ENCODE measurements at regions not wholly inside any gene's neighbourhood (a gene's known extent, or its start where the extent isn't known, plus 50 kb on each side); places are given as distances from the start of the nearest gene placed in this dataset.

DNA sequence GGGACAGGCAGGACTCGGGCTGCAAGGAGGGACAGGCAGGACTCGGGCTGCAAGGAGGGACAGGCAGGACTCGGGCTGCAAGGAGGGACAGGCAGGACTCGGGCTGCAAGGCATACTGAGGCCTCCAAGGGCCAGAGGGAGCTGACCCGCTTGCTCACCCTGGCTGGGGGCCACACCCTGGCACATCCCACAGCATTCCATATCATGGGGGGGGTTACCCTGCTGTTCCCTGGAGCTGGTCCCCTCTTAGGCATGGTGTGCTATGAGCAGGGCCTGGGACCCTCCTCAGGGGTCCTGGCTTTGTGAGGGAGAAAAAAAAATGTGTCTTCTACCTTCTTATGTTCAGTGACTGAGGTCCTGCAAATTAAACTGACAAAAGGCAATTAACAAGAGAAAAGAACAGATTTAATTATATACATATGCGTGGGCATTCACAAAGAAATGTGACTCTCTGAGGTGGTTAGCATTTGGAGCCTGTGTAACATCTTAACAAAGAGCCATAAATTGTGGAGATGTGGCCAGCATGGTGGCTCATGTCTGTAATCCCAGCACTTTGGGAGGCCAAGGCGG is 97.6 kb upstream of the ALDH1A3 start:
- 78 to 94% (median 81%) methylated on average over 3 to 7 of the region's 7 CpGs for WGBS, 3 donors
- Histone ChIP-seq H3K9me3 (no peaks in the 10 kb centered on the region), H3K36me3 (ENCODE audit: insufficient read depth in 1 of 2, low read depth in 1 of 2) (no peaks in the 10 kb centered on the region), H3K27me3 (ENCODE audit: insufficient read depth in 3 of 3, low read length in 2 of 3) (peaks cover 0 to 7% (median 1%) of the 10 kb centered on the region in 3 donors), H3K4me3 (no peak overlapping the region), H3K4me1 (no peaks in the 10 kb centered on the region), H3K27ac (no peak overlapping the region)
- intact Hi-C loops (cut with DNase I), result no loop called here
- TF ChIP-seq, protein P1, sequence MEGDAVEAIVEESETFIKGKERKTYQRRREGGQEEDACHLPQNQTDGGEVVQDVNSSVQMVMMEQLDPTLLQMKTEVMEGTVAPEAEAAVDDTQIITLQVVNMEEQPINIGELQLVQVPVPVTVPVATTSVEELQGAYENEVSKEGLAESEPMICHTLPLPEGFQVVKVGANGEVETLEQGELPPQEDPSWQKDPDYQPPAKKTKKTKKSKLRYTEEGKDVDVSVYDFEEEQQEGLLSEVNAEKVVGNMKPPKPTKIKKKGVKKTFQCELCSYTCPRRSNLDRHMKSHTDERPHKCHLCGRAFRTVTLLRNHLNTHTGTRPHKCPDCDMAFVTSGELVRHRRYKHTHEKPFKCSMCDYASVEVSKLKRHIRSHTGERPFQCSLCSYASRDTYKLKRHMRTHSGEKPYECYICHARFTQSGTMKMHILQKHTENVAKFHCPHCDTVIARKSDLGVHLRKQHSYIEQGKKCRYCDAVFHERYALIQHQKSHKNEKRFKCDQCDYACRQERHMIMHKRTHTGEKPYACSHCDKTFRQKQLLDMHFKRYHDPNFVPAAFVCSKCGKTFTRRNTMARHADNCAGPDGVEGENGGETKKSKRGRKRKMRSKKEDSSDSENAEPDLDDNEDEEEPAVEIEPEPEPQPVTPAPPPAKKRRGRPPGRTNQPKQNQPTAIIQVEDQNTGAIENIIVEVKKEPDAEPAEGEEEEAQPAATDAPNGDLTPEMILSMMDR (IDR thresholded peaks at IDR 0.05), result no peak
- ATAC-seq (no peak), DNase-seq (no peak)

DNA sequence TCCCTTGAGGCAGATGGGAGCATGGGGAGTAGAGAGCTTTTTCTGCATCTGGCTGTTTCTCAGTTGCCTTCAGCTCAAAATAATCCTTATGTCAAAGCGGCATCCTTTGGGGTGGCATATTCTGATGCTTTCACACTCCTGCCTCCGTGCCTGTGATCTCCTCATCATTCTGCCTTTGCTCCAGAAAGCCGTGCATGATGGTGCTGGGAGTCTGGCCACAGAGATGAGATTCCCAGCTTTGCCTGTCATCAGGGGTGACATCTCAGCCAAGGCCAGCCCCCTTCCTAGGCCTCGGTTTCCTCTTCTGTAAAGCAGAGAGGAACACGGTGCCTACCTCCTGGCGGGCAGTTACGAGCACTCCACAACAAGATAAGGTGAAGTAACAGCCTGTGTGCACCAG is 96.3 kb upstream of the ALDH1A3 start:
- DNase-seq (no peak), ATAC-seq (no peak)
- Histone ChIP-seq H3K36me3 (ENCODE audit: insufficient read depth in 1 of 2, low read depth in 1 of 2) (no peaks in the 10 kb centered on the region), H3K27me3 (ENCODE audit: insufficient read depth in 3 of 3, low read length in 2 of 3) (peaks cover 0 to 5% (median 1%) of the 10 kb centered on the region in 3 donors), H3K4me3 (no peak overlapping the region), H3K4me1 (no peaks in the 10 kb centered on the region), H3K27ac (no peak overlapping the region), H3K9me3 (no peaks in the 10 kb centered on the region)
- TF ChIP-seq, protein P1 (IDR thresholded peaks at IDR 0.05), result no peak
- WGBS, 3 donors, result 81 to 89% (median 87%) methylated on average over 7 of the region's 7 CpGs
- intact Hi-C loops (cut with DNase I), result no loop called here

- Histone ChIP-seq H3K27ac (no peak overlapping the region), H3K4me3 (no peak overlapping the region), H3K9me3 (no peaks in the 10 kb centered on the region), H3K27me3 (ENCODE audit: insufficient read depth in 3 of 3, low read length in 2 of 3) (peaks cover 0 to 5% (median 1%) of the 10 kb centered on the region in 3 donors), H3K4me1 (no peaks in the 10 kb centered on the region), H3K36me3 (ENCODE audit: insufficient read depth in 1 of 2, low read depth in 1 of 2) (no peaks in the 10 kb centered on the region)
- intact Hi-C loops (cut with DNase I), result no loop called here
- no peak for DNase-seq
- 62 to 72% (median 68%) methylated on average over 17 of the region's 17 CpGs for WGBS, 3 donors
- TF ChIP-seq, protein P1 (IDR thresholded peaks at IDR 0.05), result no peak
- no peak for ATAC-seq
These were observed 95.7 kb upstream of the ALDH1A3 start for GRCh38 chr15:100783760-100784492.

DNA sequence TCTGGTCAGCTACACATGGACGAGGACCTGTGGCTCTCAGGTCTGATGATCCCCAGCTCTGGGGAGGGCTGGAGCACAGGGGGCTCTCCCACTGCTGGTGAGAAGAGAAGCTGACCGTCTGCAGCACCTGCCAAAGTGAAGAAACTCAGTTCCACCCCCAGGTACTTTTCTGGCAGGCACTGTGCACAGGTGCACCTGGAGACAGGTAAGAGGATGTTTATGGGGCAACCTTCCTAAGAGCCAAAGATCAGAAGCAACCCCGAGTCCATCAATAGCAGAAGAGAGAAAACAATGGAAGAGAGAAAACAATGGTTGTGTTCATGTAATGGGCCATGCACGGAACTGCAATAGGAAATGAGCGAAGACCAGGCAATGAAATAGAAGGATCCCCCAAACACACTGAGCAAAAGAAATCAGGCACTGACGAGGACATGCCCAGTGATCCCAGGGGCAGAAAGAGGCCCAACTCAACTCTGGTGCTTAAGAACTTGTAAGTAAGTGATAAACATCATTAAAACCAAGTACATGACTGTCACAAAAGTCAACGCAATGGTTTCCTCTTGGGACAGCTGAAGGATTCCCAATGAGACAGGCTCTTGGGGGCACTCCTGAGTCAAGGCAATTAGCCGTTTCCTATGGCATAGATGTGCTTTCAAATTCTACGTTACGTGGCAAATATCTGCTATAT is 95.0 kb upstream of the ALDH1A3 start:
- DNase-seq, result no peak
- H3K9me3 ChIP-seq, result no peaks in the 10 kb centered on the region
- peaks cover 0 to 3% (median 1%) of the 10 kb centered on the region in 3 donors for H3K27me3 ChIP-seq (ENCODE audit: insufficient read depth in 3 of 3, low read length in 2 of 3)
- ATAC-seq, result no peak
- no peaks in the 10 kb centered on the region for H3K36me3 ChIP-seq (ENCODE audit: insufficient read depth in 1 of 2, low read depth in 1 of 2)
- H3K4me3 ChIP-seq, result no peak overlapping the region
- H3K4me1 ChIP-seq, result no peaks in the 10 kb centered on the region
- TF ChIP-seq, protein P1 (IDR thresholded peaks at IDR 0.05), result no peak
- no peak overlapping the region for H3K27ac ChIP-seq
- intact Hi-C loops (cut with DNase I), result no loop called here
- WGBS, 3 donors, result 86 to 89% (median 86%) methylated on average over 10 of the region's 10 CpGs
